HepG2 (cell line): ENCODE measurements at regions not wholly inside any gene's neighbourhood (a gene's known extent, or its start where the extent isn't known, plus 50 kb on each side); places are given as distances from the start of the nearest gene placed in this dataset.

Experiments
- NFIC ChIP-seq: IDR thresholded peaks from 2 replicates; pipeline ENCODE4 v1.6.1; 2012; ENCODE audit warnings: mild to moderate bottlenecking, low read length, inconsistent platforms
- ZNF256 ChIP-seq: sonication (generic); formaldehyde crosslinking; conservative IDR thresholded peaks from 2 replicates; pipeline ENCODE4 v1.4.0; 2020; ENCODE audit warnings: missing genetic modification reagents
- ZNF850 ChIP-seq: sonication (generic); formaldehyde crosslinking; conservative IDR thresholded peaks from 2 replicates; pipeline ENCODE4 v1.9.0; 2021; ENCODE audit warnings: mild to moderate bottlenecking, missing genetic modification reagents
- TF ChIP-seq, protein P1 (sequence below): sonication (generic); formaldehyde crosslinking; IDR thresholded peaks from 2 replicates; pipeline ENCODE4 v1.4.0; 2020; ENCODE audit warnings: missing genetic modification reagents
- TF ChIP-seq, protein P2 (sequence below): sonication (generic); formaldehyde crosslinking; IDR thresholded peaks from 2 replicates; pipeline ENCODE4 v1.4.0; 2020; ENCODE audit warnings: missing genetic modification reagents, borderline replicate concordance
- TF ChIP-seq, protein P3 (sequence below): IDR thresholded peaks from 2 replicates; pipeline ENCODE4 v1.6.1; 2016; ENCODE audit warnings: control low read depth
- TF ChIP-seq, protein P4 (sequence below): IDR thresholded peaks from 2 replicates; pipeline ENCODE4 v1.6.1; 2012; ENCODE audit warnings: low read length, improper control_type of control experiment
- TF ChIP-seq, protein P5 (sequence below): sonication (generic); formaldehyde crosslinking; IDR thresholded peaks from 2 replicates; pipeline ENCODE4 v1.4.0; 2020; ENCODE audit warnings: mild to moderate bottlenecking, missing genetic modification reagents

DNA sequence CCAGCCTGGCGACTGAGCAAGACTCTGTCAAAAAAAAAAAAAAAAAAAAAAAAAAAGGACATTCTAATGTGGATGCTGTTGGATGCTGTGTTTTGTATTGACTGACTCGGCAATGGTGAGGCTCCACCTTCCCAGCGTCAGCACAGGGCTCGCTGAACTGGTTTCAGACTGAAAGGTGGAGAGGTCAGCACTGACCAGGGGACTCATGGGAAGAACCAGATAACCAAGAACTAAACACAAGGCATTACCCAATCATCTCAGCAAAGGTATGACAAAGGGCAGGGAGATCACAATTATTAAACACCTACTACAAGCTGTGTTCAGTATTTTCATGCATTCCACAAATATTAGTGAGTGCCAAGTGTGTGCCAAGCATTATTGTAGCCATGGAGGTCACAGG lies 103.2 kb downstream of the LRATD1 start (continued):
- TF ChIP-seq, protein P1, sequence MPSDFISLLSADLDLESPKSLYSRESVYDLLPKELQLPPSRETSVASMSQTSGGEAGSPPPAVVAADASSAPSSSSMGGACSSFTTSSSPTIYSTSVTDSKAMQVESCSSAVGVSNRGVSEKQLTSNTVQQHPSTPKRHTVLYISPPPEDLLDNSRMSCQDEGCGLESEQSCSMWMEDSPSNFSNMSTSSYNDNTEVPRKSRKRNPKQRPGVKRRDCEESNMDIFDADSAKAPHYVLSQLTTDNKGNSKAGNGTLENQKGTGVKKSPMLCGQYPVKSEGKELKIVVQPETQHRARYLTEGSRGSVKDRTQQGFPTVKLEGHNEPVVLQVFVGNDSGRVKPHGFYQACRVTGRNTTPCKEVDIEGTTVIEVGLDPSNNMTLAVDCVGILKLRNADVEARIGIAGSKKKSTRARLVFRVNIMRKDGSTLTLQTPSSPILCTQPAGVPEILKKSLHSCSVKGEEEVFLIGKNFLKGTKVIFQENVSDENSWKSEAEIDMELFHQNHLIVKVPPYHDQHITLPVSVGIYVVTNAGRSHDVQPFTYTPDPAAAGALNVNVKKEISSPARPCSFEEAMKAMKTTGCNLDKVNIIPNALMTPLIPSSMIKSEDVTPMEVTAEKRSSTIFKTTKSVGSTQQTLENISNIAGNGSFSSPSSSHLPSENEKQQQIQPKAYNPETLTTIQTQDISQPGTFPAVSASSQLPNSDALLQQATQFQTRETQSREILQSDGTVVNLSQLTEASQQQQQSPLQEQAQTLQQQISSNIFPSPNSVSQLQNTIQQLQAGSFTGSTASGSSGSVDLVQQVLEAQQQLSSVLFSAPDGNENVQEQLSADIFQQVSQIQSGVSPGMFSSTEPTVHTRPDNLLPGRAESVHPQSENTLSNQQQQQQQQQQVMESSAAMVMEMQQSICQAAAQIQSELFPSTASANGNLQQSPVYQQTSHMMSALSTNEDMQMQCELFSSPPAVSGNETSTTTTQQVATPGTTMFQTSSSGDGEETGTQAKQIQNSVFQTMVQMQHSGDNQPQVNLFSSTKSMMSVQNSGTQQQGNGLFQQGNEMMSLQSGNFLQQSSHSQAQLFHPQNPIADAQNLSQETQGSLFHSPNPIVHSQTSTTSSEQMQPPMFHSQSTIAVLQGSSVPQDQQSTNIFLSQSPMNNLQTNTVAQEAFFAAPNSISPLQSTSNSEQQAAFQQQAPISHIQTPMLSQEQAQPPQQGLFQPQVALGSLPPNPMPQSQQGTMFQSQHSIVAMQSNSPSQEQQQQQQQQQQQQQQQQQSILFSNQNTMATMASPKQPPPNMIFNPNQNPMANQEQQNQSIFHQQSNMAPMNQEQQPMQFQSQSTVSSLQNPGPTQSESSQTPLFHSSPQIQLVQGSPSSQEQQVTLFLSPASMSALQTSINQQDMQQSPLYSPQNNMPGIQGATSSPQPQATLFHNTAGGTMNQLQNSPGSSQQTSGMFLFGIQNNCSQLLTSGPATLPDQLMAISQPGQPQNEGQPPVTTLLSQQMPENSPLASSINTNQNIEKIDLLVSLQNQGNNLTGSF (CRISPR knock-in tag): no peak
- TF ChIP-seq, protein P2, sequence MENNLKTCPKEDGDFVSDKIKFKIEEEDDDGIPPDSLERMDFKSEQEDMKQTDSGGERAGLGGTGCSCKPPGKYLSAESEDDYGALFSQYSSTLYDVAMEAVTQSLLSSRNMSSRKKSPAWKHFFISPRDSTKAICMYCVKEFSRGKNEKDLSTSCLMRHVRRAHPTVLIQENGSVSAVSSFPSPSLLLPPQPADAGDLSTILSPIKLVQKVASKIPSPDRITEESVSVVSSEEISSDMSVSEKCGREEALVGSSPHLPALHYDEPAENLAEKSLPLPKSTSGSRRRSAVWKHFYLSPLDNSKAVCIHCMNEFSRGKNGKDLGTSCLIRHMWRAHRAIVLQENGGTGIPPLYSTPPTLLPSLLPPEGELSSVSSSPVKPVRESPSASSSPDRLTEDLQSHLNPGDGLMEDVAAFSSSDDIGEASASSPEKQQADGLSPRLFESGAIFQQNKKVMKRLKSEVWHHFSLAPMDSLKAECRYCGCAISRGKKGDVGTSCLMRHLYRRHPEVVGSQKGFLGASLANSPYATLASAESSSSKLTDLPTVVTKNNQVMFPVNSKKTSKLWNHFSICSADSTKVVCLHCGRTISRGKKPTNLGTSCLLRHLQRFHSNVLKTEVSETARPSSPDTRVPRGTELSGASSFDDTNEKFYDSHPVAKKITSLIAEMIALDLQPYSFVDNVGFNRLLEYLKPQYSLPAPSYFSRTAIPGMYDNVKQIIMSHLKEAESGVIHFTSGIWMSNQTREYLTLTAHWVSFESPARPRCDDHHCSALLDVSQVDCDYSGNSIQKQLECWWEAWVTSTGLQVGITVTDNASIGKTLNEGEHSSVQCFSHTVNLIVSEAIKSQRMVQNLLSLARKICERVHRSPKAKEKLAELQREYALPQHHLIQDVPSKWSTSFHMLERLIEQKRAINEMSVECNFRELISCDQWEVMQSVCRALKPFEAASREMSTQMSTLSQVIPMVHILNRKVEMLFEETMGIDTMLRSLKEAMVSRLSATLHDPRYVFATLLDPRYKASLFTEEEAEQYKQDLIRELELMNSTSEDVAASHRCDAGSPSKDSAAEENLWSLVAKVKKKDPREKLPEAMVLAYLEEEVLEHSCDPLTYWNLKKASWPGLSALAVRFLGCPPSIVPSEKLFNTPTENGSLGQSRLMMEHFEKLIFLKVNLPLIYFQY: no peak
- TF ChIP-seq, protein P3, sequence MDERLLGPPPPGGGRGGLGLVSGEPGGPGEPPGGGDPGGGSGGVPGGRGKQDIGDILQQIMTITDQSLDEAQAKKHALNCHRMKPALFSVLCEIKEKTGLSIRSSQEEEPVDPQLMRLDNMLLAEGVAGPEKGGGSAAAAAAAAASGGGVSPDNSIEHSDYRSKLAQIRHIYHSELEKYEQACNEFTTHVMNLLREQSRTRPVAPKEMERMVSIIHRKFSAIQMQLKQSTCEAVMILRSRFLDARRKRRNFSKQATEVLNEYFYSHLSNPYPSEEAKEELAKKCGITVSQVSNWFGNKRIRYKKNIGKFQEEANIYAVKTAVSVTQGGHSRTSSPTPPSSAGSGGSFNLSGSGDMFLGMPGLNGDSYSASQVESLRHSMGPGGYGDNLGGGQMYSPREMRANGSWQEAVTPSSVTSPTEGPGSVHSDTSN (CRISPR knock-in tag): no peak
- TF ChIP-seq, protein P4, sequence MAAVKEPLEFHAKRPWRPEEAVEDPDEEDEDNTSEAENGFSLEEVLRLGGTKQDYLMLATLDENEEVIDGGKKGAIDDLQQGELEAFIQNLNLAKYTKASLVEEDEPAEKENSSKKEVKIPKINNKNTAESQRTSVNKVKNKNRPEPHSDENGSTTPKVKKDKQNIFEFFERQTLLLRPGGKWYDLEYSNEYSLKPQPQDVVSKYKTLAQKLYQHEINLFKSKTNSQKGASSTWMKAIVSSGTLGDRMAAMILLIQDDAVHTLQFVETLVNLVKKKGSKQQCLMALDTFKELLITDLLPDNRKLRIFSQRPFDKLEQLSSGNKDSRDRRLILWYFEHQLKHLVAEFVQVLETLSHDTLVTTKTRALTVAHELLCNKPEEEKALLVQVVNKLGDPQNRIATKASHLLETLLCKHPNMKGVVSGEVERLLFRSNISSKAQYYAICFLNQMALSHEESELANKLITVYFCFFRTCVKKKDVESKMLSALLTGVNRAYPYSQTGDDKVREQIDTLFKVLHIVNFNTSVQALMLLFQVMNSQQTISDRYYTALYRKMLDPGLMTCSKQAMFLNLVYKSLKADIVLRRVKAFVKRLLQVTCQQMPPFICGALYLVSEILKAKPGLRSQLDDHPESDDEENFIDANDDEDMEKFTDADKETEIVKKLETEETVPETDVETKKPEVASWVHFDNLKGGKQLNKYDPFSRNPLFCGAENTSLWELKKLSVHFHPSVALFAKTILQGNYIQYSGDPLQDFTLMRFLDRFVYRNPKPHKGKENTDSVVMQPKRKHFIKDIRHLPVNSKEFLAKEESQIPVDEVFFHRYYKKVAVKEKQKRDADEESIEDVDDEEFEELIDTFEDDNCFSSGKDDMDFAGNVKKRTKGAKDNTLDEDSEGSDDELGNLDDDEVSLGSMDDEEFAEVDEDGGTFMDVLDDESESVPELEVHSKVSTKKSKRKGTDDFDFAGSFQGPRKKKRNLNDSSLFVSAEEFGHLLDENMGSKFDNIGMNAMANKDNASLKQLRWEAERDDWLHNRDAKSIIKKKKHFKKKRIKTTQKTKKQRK: no peak
- TF ChIP-seq ZNF850: no peak
- TF ChIP-seq NFIC: no peak
- TF ChIP-seq ZNF256 (CRISPR knock-in tag): no peak
- TF ChIP-seq, protein P5, sequence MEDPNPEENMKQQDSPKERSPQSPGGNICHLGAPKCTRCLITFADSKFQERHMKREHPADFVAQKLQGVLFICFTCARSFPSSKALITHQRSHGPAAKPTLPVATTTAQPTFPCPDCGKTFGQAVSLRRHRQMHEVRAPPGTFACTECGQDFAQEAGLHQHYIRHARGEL (CRISPR knock-in tag): no peak
